GM23338 (cell line): ENCODE measurements at regions not wholly inside any gene's neighbourhood (a gene's known extent, or its start where the extent isn't known, plus 50 kb on each side); places are given as distances from the start of the nearest gene placed in this dataset.

ENCODE experiments used
- ATAC-seq: fragments of 200-7000 bp; cut with Tn5 transposase; 3 replicates; pipeline ENCODE4 v1.9.1; 2020
- DNase-seq: peaks from one replicate; pipeline ENCODE4 v3.0.0-alpha.2; 2015; ENCODE audit warnings: low spot score
- H2AFZ ChIP-seq: fragments of 200-600 bp; sonication (generic); 2 replicates; pipeline ENCODE4 v1.8.0; 2016; ENCODE audit warnings: antibody characterized with exemption, mild to moderate bottlenecking, moderate library complexity
- H3F3A ChIP-seq: fragments of 200-600 bp; sonication (generic); replicated peaks from 2 replicates; pipeline ENCODE4 v1.8.0; 2017; ENCODE audit warnings: antibody characterized with exemption, mixed run types, low read depth
- H3K27ac ChIP-seq: fragments of 200-600 bp; sonication (generic); 2 replicates; pipeline ENCODE4 v1.6.1; 2016; ENCODE audit warnings: low read depth
- H3K27me3 ChIP-seq: fragments of 200-600 bp; sonication (generic); 2 replicates; pipeline ENCODE4 v1.8.0; 2016; ENCODE audit warnings: mild to moderate bottlenecking, mixed run types, moderate library complexity; ENCODE audit not compliant: insufficient read depth
- H3K36me3 ChIP-seq: fragments of 200-600 bp; sonication (generic); 2 replicates; pipeline ENCODE4 v1.8.0; 2016; ENCODE audit warnings: mild to moderate bottlenecking; ENCODE audit not compliant: insufficient read depth
- H3K4me1 ChIP-seq: fragments of 200-600 bp; sonication (generic); 2 replicates; pipeline ENCODE4 v1.8.0; 2016; ENCODE audit warnings: mild to moderate bottlenecking, moderate library complexity; ENCODE audit not compliant: insufficient read depth
- H3K4me2 ChIP-seq: fragments of 200-600 bp; sonication (generic); 2 replicates; pipeline ENCODE4 v1.7.1; 2017; ENCODE audit warnings: mixed run types
- H3K4me3 ChIP-seq: fragments of 200-600 bp; sonication (generic); 2 replicates; pipeline ENCODE4 v1.6.1; 2016; ENCODE audit warnings: mixed run types
- H3K79me2 ChIP-seq: fragments of 200-600 bp; sonication (generic); replicated peaks from 2 replicates; pipeline ENCODE4 v1.8.0; 2017; ENCODE audit warnings: mild to moderate bottlenecking; ENCODE audit not compliant: insufficient read depth
- H3K9me2 ChIP-seq: fragments of 200-600 bp; sonication (generic); 2 replicates; pipeline ENCODE4 v1.8.0; 2017; ENCODE audit not compliant: insufficient read depth
- H4K20me1 ChIP-seq: fragments of 200-600 bp; sonication (generic); replicated peaks from 2 replicates; pipeline ENCODE4 v1.8.0; 2017; ENCODE audit warnings: mild to moderate bottlenecking; ENCODE audit not compliant: insufficient read depth
- H3K27ac Mint-ChIP-seq: 2 replicates; pipeline ENCODE4 v1.8.0; 2020; ENCODE audit warnings: inconsistent platforms, mild to moderate bottlenecking, moderate library complexity, mixed read lengths
- H3K27me3 Mint-ChIP-seq: 3 replicates; pipeline ENCODE4 v1.8.0; 2022; ENCODE audit warnings: low read depth, mild to moderate bottlenecking, moderate library complexity, mixed read lengths, inconsistent platforms; ENCODE audit not compliant: insufficient read depth, poor library complexity
- H3K36me3 Mint-ChIP-seq: 3 replicates; pipeline ENCODE4 v1.8.0; 2021; ENCODE audit warnings: low read depth, mild to moderate bottlenecking, inconsistent platforms, moderate library complexity, mixed read lengths
- H3K4me1 Mint-ChIP-seq: 3 replicates; pipeline ENCODE4 v1.8.0; 2020; ENCODE audit warnings: mild to moderate bottlenecking, inconsistent platforms, mixed read lengths
- H3K4me3 Mint-ChIP-seq: 3 replicates; pipeline ENCODE4 v1.8.0; 2021; ENCODE audit warnings: moderate library complexity, mild to moderate bottlenecking, inconsistent platforms, mixed read lengths
- H3K9me3 Mint-ChIP-seq: 3 replicates; pipeline ENCODE4 v1.8.0; 2020; ENCODE audit warnings: moderate library complexity, mild to moderate bottlenecking, inconsistent platforms, mixed read lengths
- CREB1 ChIP-seq: fragments of 250-450 bp; sonication (Bioruptor Pico); IDR thresholded peaks from 2 replicates; pipeline ENCODE4 v1.5.0; 2020; ENCODE audit warnings: low read depth, mild to moderate bottlenecking, moderate library complexity
- EZH2 ChIP-seq: fragments of 200-600 bp; sonication (generic); IDR thresholded peaks from one replicate; pipeline ENCODE4 v1.8.0; 2017; ENCODE audit warnings: antibody characterized with exemption, mild to moderate bottlenecking, low read depth; ENCODE audit not compliant: unreplicated experiment
- EZH2phosphoT487 ChIP-seq: fragments of 200-600 bp; sonication (generic); IDR thresholded peaks from one replicate; pipeline ENCODE4 v1.8.1; 2018; ENCODE audit warnings: antibody characterized with exemption; ENCODE audit not compliant: unreplicated experiment
- JUNB ChIP-seq: IDR thresholded peaks from one replicate; pipeline ENCODE4 v1.6.1; 2016; ENCODE audit warnings: antibody characterized with exemption; ENCODE audit not compliant: unreplicated experiment
- NANOG ChIP-seq: IDR thresholded peaks from 2 replicates; pipeline ENCODE4 v1.6.1; 2016; ENCODE audit warnings: antibody characterized with exemption, borderline replicate concordance
- POLR2AphosphoS5 ChIP-seq: IDR thresholded peaks from 2 replicates; pipeline ENCODE4 v1.6.1; 2016; ENCODE audit warnings: antibody characterized with exemption, low read depth
- STAT1 ChIP-seq: IDR thresholded peaks from one replicate; pipeline ENCODE4 v1.6.1; 2016; ENCODE audit warnings: antibody characterized with exemption; ENCODE audit not compliant: unreplicated experiment
- ZNF114 ChIP-seq: fragments of 250-450 bp; sonication (Bioruptor Pico); IDR thresholded peaks from 2 replicates; pipeline ENCODE4 v1.5.0; 2020; ENCODE audit warnings: mild to moderate bottlenecking, moderate library complexity
- ZNF331 ChIP-seq: fragments of 250-450 bp; sonication (Bioruptor Pico); IDR thresholded peaks from 2 replicates; pipeline ENCODE4 v1.5.0; 2020; ENCODE audit warnings: low read depth, mild to moderate bottlenecking, moderate library complexity
- ZNF462 ChIP-seq: fragments of 250-450 bp; sonication (Bioruptor Pico); IDR thresholded peaks from 2 replicates; pipeline ENCODE4 v1.5.0; 2020; ENCODE audit warnings: mild to moderate bottlenecking, moderate library complexity
- TF ChIP-seq, protein P1 (sequence below), 2 experiments: fragments of 200-600 bp in 1 of 2; sonication (generic) in 1 of 2; conservative IDR thresholded peaks; 2 replicates each; pipeline versions ENCODE4 v1.5.1 to v1.6.1; 2016 to 2017; ENCODE audit warnings: antibody characterized with exemption in 2 of 2, low read depth in 2 of 2, mild to moderate bottlenecking in 2 of 2, moderate library complexity in 1 of 2
- TF ChIP-seq, protein P2 (sequence below): IDR thresholded peaks from 2 replicates; pipeline ENCODE4 v1.6.1; 2016; ENCODE audit warnings: antibody characterized with exemption
- TF ChIP-seq, protein P3 (sequence below): IDR thresholded peaks from one replicate; pipeline ENCODE4 v1.6.1; 2018; ENCODE audit warnings: antibody characterized with exemption; ENCODE audit not compliant: unreplicated experiment

DNA sequence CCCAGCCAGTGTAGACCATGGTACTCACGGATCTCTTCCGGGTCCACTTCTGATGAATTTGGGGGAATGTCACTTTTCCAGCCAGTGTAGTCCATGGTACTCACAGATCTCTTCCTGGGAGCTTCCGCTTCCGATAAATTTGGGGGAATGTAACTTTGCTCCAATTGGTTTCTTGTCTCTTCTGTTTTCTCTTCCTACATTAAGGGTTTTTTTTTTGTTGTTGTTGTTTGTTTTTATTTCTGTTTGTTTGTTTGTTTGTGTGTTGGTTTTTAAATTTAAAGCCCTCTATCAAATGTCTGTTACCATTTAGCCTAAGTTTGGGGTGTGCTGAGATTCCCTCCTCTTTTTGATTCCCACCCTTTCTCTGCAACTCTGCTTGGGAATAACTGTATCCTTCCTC, 475.8 kb upstream of the FZD8 start (continued):
- TF ChIP-seq NANOG, result no peak
- TF ChIP-seq JUNB, result no peak
- TF ChIP-seq ZNF114, result no peak
- no peak for TF ChIP-seq POLR2AphosphoS5
- TF ChIP-seq EZH2, result no peak
- TF ChIP-seq, protein P1, sequence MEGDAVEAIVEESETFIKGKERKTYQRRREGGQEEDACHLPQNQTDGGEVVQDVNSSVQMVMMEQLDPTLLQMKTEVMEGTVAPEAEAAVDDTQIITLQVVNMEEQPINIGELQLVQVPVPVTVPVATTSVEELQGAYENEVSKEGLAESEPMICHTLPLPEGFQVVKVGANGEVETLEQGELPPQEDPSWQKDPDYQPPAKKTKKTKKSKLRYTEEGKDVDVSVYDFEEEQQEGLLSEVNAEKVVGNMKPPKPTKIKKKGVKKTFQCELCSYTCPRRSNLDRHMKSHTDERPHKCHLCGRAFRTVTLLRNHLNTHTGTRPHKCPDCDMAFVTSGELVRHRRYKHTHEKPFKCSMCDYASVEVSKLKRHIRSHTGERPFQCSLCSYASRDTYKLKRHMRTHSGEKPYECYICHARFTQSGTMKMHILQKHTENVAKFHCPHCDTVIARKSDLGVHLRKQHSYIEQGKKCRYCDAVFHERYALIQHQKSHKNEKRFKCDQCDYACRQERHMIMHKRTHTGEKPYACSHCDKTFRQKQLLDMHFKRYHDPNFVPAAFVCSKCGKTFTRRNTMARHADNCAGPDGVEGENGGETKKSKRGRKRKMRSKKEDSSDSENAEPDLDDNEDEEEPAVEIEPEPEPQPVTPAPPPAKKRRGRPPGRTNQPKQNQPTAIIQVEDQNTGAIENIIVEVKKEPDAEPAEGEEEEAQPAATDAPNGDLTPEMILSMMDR (conservative IDR thresholded peaks at IDR 0.05; ENCODE audit: low read depth in 2 of 2), result no peak
- TF ChIP-seq ZNF331, result no peak
- TF ChIP-seq CREB1, result no peak
- TF ChIP-seq, protein P2, sequence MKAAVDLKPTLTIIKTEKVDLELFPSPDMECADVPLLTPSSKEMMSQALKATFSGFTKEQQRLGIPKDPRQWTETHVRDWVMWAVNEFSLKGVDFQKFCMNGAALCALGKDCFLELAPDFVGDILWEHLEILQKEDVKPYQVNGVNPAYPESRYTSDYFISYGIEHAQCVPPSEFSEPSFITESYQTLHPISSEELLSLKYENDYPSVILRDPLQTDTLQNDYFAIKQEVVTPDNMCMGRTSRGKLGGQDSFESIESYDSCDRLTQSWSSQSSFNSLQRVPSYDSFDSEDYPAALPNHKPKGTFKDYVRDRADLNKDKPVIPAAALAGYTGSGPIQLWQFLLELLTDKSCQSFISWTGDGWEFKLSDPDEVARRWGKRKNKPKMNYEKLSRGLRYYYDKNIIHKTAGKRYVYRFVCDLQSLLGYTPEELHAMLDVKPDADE, result no peak

GRCh38 chr10:36117231-36117630, 475.1 kb upstream of the FZD8 start:
- H3K9me2 ChIP-seq, result no peaks in the 10 kb centered on the region
- Mint-ChIP-seq H3K36me3 (no peaks in the 10 kb centered on the region), H3K9me3 (no peaks in the 10 kb centered on the region), H3K4me1 (peaks cover 7% of the 10 kb centered on the region), H3K4me3 (no peak overlapping the region), H3K27ac (no peak overlapping the region), H3K27me3 (no peaks in the 10 kb centered on the region)
- H3K4me3 ChIP-seq, result no peak overlapping the region
- no peak for DNase-seq
- no peak overlapping the region for H3K27ac ChIP-seq
- H3K36me3 ChIP-seq, result no peaks in the 10 kb centered on the region
- H3K4me1 ChIP-seq, result 0 out of 2 replicates have a peak, but pooled peaks cover 6% of the 10 kb centered on the region
- H3K27me3 ChIP-seq, result no peaks in the 10 kb centered on the region
- H4K20me1 ChIP-seq, result no peaks in the 10 kb centered on the region
- no peaks in the 10 kb centered on the region for H3F3A ChIP-seq
- no peak for ATAC-seq
- no peaks in the 10 kb centered on the region for H3K79me2 ChIP-seq
- H2AFZ ChIP-seq, result no peak overlapping the region
- no peak overlapping the region for H3K4me2 ChIP-seq
- TF ChIP-seq ZNF462 (CRISPR knock-in tag), result no peak
- no peak for TF ChIP-seq CREB1
- no peak for TF ChIP-seq POLR2AphosphoS5
- no peak for TF ChIP-seq EZH2
- no peak for TF ChIP-seq JUNB
- TF ChIP-seq EZH2phosphoT487, result no peak
- TF ChIP-seq, protein P3, sequence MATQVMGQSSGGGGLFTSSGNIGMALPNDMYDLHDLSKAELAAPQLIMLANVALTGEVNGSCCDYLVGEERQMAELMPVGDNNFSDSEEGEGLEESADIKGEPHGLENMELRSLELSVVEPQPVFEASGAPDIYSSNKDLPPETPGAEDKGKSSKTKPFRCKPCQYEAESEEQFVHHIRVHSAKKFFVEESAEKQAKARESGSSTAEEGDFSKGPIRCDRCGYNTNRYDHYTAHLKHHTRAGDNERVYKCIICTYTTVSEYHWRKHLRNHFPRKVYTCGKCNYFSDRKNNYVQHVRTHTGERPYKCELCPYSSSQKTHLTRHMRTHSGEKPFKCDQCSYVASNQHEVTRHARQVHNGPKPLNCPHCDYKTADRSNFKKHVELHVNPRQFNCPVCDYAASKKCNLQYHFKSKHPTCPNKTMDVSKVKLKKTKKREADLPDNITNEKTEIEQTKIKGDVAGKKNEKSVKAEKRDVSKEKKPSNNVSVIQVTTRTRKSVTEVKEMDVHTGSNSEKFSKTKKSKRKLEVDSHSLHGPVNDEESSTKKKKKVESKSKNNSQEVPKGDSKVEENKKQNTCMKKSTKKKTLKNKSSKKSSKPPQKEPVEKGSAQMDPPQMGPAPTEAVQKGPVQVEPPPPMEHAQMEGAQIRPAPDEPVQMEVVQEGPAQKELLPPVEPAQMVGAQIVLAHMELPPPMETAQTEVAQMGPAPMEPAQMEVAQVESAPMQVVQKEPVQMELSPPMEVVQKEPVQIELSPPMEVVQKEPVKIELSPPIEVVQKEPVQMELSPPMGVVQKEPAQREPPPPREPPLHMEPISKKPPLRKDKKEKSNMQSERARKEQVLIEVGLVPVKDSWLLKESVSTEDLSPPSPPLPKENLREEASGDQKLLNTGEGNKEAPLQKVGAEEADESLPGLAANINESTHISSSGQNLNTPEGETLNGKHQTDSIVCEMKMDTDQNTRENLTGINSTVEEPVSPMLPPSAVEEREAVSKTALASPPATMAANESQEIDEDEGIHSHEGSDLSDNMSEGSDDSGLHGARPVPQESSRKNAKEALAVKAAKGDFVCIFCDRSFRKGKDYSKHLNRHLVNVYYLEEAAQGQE, result no peak
- no peak for TF ChIP-seq ZNF331
- no peak for TF ChIP-seq STAT1
- TF ChIP-seq NANOG, result no peak
- TF ChIP-seq ZNF114, result no peak
